GM12874 (cell line): ENCODE measurements at regions not wholly inside any gene's neighbourhood (a gene's known extent, or its start where the extent isn't known, plus 50 kb on each side); places are given as distances from the start of the nearest gene placed in this dataset.

Experiments
- TF ChIP-seq, protein P1 (sequence below): IDR thresholded peaks from 2 replicates; pipeline ENCODE4 v1.5.1; 2011; ENCODE audit warnings: low read depth, mild to moderate bottlenecking, control low read depth, low read length, moderate library complexity; ENCODE audit not compliant: insufficient read depth

DNA sequence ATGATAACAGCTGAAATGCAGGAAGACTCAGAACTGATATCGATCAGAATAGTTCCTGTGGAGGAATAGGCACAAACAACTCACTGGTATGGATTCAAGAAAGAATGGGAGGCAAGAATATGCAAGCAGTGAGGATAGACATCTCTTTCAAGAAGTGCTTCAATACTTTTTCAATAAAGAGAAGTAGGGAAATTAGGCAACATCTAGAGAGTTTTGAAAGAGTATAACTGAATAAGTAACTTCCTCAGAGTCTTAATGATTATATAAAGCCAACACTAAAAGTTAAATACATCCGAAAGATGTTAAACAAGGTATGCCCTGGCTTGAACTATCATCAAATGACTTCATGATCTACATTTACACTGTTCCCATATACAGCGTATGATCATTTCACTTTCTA is 1443.0 kb downstream of the PCDH7 start:
- TF ChIP-seq, protein P1, sequence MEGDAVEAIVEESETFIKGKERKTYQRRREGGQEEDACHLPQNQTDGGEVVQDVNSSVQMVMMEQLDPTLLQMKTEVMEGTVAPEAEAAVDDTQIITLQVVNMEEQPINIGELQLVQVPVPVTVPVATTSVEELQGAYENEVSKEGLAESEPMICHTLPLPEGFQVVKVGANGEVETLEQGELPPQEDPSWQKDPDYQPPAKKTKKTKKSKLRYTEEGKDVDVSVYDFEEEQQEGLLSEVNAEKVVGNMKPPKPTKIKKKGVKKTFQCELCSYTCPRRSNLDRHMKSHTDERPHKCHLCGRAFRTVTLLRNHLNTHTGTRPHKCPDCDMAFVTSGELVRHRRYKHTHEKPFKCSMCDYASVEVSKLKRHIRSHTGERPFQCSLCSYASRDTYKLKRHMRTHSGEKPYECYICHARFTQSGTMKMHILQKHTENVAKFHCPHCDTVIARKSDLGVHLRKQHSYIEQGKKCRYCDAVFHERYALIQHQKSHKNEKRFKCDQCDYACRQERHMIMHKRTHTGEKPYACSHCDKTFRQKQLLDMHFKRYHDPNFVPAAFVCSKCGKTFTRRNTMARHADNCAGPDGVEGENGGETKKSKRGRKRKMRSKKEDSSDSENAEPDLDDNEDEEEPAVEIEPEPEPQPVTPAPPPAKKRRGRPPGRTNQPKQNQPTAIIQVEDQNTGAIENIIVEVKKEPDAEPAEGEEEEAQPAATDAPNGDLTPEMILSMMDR, result no peak

DNA sequence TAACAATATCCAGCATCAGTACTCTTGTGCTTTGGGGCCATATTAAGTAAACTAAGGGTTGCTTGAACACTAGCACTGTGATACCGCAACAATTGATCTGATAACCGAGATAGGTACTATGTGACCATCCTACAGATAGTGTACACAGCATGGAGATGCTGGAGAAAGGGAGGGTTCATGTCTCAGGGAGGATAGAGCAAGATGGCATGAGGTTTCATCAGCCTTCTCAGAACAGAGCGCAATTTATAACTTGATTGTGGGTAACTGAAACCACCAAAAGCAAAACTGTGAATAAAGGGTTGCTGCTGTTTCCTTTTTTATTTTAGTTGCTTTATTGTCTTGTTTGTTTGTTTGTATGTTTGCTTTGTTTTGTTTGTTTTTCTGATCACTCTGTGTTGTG is 1449.7 kb downstream of the PCDH7 start:
- TF ChIP-seq, protein P1, result no peak

DNA sequence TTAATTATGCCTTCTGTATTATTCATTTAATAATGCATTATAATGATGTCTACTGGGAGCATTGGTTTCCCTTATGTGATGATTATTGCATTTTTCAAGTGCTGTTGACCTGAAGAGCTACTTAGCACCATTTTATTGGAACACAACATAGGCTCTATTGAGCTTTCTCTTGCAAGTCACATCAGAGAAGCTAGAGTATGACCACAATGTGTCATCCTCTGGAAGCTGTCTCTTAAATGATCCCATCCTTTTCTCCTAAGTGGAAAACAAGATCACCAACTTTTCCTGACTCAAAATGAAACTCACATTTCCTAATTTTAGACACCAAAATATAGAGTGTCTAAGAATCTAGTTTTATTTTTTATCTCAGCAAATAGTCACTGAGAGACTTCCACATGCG is 1451.9 kb downstream of the PCDH7 start:
- TF ChIP-seq, protein P1, result no peak

DNA sequence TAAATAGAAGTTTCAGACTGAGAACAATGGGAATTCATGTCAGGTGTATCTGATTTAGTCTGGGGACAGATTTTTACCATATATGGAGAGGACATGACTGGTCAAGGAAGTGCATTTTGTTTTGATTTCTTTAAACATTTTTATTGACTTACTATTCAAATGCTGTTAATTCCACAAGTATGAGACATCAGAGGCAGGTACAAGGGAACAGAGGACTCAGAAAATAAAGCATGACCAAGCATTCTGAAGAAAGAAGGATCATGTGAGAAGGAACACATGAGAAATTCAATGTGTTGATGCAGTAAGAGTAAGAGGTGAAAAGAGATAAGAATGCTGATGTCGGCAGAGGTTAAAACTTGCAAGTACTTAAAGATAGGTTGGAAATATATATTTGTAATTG is 1452.6 kb downstream of the PCDH7 start:
- TF ChIP-seq, protein P1, result no peak

DNA sequence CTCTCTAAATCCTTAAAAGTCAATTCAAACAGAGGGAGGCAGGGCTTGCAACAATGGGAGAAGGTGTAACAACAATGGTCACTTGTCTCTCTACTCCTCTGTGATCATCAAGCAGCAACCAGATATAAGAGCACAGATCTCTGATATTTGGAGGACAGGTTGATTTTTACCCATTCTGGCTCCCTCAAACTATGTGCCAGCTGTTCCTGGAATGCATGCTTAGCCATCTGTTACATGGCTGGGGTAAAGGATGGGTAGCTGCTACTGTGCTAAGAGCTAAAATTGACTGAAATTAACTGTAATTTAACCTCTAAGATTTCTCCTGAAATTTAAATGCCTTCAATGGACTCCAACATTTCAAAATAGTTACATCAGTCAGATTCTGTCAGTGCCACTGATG is 1459.9 kb downstream of the PCDH7 start:
- TF ChIP-seq, protein P1, result no peak

DNA sequence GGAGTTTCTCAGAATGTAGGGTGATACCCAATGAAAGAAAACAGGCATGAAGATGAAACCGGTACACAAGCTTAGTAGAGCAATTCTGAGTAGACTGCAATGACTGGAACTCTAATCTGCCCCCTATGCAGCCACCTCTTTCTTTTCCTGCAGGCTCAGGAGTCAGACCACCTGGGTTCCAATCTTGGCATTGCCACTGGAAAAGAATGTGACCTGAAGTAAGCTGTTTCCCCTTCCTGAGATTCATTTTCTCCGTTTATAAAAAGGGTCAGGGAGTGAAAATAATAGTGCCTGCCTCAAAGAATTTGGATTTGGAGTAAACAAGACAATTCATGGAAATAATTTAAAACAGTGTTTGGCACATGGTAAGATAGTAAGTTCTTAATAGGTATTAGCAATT is 1464.0 kb downstream of the PCDH7 start:
- TF ChIP-seq, protein P1, result no peak

DNA sequence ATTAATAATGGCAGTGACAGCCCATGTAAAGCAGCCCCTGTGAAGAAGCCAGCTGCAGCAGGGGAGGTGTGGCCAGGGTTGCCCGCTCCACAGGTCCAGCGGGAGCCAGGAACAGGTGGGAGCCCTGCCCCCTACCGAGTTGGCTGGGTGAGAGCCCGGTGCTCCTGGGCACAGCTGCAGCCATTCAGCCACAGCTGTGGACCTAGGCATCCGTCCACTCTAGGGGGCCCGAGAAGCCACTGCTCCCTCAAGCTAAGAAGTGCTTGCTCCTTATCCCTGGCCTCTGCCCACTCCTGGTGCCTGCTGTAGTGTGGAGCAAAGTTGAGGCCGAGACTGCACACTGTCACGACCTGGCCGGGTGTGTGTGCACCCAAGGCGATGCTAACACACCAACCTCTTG is 1469.0 kb downstream of the PCDH7 start:
- TF ChIP-seq, protein P1, result no peak

DNA sequence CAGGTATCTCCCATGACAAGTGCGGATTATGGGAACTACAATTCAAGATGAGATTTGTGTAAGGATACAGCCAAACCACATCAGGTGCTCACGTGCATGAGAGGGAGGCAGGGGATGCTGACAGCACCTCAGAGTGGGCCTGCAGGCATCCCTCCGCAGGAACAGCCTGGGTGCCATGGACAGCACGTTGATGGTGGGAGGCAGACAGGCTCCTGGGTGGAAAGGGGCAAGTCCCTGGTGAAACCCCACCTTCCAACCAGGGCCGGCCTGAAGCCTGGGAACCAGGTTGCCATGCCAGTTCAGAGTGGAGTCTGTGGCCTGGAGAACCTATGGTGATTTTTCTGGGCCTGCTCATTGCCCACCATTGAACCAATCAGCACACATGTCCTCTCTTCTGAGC is 1469.6 kb downstream of the PCDH7 start:
- TF ChIP-seq, protein P1, result no peak
